Inflammatory macrophage treated with lipopolysaccharide for 1 hour (primary cell): ENCODE measurements at regions not wholly inside any gene's neighbourhood (a gene's known extent, or its start where the extent isn't known, plus 50 kb on each side); places are given as distances from the start of the nearest gene placed in this dataset.
"Not testable (repeated sequence)": the region's sequence is repeated elsewhere in the genome, so short reads cannot be mapped to it uniquely, and the experiment has no call there.

Source experiments
- DNase-seq, 2 donors: peaks; one replicate each; pipeline ENCODE4 v3.0.0-alpha.2; 2020 to 2022

DNA sequence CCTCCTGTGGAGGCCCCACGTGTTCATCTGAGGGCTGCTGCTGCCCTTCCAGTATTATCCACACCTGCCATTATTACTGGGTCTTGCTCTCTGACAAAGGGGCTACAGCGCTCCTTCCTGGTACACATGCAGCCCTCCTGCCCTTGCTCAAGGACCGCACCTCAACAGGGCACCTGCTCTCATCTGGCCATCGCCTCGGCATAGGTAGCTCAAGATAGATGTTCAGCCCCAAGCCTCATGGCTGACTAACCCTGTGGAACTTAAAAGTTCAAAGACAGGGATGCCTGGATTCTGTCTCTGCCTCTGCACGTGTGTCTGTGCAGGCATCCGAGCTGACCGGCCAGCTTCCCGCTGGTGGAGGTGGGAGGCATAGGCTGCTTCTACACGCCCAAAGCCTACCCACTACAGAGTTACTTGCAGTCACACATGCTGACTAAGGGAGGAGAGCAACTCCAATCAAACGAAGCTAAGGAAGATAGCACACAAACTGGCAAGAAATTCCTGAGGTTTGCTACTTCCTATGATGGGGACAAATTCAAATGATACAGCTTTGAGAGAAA lies 152.5 kb upstream of the ATP10A start:
- no peak for DNase-seq

DNA sequence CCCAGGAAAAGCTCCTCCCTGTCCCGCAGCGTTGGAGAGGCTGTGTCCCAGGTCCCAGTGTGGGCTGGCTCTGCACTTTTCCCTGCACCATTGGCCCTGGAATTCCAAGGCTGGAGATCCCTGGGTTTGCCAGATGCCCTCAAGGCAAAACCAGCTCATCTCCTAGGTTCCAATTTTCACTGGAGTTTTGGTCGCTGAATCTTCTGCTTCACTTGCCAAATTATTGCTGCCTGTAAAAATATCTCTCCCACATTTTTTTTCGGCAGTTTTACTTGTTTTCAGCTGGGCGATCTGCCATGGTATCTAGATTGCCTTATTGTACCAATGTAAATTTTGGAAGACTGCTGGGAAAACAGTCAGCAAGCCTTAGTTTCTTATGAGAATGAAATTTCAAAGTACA lies 150.9 kb upstream of the ATP10A start:
- DNase-seq, result no peak

DNA sequence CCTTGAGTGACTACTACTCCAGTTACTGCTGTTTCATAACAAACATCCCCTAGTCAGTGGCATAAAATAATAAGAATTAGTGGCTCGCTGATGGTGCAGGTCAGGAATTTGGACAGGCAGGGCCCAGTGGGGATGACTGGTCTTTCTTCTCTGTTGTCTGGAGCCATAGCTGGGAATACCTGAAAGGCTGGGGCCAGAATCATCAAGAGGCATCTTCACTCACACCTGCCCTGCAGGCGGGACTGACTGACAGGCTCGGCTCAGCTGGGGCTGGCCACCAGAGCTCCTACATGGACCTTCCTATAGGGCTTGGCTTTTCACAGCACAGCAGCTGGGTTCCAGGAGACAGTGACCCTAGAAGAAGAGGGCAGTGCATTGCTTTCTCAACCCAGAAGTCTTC lies 148.8 kb upstream of the ATP10A start:
- no peak for DNase-seq

DNA sequence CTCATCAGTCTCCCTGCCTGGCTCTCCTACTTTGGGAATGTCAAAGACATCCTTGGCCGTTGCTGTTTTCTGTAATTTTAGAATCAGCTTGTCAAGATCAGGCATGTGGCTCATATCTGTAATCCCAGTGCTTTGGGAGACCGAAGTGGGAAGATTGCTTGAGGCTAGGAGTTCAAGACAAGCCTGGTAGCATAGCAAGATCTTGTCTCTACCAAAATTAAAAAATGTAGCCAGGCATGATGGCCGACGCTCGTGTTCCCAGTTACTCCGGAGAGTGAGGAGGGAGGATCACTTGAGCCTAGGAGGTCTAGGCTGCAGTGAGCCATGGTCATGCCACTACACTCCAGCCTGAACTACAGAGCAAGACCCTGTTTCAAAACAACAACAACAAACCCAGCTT lies 144.0 kb upstream of the ATP10A start:
- DNase-seq, result no peak

DNA sequence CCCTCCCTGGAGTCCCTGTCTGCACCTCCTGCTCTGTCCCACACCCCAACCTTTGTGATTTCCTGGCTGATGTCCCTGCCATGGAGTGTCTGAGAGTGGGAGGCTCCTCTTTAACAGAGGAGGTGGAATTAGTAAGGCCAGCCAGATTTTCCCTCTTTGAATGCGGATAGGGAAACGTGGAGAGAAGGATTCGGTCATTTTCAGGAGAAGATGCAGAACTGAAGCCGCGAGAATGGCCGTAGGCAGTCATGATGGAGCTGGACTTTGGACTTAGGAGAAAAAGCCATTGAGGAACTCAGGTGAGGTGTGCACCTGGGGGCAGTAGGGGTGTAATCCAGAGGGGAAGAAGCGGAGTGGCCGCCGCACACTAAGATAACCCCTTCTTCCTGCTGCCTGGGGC lies 138.1 kb upstream of the ATP10A start:
- DNase-seq, result no peak

DNA sequence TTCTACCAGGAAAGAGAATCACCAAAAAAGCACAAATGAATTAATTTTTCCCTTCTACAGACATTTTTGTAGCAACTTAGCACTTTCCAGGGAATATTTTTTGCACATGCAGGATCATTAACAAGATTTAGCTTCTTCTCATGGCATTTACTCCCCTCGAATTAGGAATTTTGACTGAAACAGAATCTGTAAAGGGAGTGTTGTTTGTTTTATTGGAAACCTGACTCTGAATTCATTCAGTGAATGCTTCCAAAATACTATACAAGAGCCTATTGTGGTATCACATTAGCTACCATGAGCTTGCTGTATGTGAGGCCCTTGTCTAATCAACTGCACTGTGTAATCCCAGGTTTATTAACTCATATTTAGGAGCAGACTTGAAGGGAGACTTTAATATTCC lies 130.4 kb upstream of the ATP10A start:
- DNase-seq, result no peak

DNA sequence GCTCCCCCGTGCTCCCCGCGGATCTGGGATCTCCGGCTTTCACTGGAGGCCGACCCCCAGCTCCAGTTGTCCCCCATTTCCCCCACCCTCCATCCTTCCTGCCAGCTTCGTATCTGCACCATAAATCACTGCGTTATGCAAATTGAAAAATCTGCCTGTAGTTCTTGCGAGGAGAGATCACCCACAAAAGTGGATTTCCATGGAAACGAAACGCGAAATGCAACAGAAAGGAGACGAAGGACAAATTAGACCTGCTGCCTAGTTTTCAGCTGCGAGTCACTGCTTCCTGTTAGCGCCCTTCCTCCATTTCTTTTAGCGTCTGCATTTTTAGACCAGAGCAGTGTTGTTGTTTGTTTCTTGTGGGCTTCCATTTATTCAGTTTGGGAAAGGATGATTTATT lies 127.1 kb upstream of the ATP10A start:
- DNase-seq, result no peak

DNA sequence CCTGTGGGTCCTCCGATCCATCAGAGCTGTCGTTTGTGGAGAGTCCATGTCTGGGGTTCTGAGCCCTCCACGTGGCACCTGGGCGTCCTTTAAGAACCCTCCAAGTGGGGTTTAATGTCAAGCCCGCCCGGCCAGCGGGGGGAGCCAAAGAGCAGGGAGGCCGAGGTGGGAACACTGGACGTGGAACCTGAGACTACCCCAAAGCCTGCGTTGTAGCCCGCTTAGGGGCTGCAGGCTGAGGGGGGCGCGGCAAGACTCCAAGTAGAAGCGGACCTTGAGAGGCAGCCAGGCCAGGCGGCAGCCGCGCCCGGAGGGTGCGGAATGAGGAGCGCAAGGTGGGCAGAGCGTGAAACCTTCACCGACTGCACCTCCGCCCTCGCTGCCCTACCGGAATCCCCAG lies 126.2 kb upstream of the ATP10A start:
- DNase-seq, result no peak

DNA sequence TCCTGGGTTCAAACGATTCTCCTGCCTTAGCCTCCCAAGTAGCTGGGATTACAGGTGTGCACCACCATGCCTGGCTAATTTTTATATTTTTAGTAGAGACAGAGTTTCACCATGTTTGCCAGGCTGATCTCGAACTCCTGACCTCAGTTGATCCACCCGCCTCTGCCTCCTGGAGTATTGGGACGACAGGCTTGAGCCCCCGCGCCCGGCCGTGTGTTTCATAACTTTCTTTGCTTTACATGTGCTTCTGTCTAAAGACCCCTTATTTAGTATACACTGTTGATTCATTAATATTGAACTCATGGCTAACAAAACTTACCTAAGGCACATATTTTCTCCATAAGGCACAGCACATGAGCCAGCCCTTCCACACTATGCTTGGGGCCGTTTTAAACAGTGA lies 125.6 kb upstream of the ATP10A start:
- DNase-seq, result not testable (repeated sequence)

DNA sequence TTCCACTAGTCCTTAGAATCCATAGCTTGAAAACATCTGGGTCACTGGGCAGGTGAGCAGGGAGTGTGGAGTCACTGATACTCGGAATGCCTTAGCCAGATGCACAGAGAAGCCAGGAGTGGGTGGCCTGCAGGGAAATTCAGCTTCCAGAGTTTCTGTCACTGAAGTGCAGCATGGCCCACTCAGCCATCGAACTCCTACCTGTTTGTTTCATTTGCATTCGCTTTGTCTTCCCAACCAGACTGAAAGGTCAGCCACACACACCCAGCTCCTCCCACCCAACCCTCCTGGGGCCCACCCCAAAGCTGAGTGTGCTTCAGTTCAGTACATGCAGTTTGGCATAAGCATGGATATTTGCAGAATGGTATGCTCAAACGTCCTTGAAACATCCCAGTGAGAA lies 124.5 kb upstream of the ATP10A start:
- no peak for DNase-seq

DNA sequence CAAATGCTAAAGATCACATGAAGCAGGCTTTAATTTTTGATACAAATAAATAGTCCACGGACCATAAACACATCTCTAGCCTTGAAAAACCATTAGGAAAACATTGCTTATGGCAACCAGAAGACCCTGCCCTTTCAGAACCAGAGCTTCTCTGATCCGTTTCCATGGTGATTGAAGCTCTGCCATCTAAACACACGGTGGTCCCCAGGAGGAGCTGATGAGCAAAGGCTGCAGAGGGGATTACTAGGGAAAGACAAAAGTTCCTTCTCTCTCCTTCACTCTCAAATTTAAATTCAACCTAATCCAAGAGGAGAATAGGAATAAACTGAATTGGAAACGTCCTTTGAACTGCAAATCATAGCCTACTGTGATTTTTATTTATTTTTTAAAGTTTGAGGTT lies 122.0 kb upstream of the ATP10A start:
- DNase-seq, result no peak

DNA sequence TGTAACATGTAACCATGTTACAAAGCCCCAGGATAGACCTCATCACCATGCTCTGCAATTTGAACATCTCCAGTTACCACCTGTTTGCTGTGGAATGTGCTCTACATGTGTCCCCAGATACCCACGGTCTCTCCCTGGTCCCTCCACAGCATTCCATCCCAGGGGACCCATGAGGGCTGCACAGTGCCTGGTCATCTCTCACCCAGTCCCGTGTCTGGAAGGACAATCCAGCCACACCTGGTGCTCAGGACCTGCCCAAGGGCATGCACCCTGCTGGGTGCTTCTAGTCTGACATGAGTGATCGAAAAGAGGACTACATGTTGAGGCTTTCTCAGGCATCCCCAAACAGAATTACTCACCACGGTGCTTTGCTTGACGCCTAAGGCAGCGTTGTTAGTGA lies 119.6 kb upstream of the ATP10A start:
- no peak for DNase-seq

DNA sequence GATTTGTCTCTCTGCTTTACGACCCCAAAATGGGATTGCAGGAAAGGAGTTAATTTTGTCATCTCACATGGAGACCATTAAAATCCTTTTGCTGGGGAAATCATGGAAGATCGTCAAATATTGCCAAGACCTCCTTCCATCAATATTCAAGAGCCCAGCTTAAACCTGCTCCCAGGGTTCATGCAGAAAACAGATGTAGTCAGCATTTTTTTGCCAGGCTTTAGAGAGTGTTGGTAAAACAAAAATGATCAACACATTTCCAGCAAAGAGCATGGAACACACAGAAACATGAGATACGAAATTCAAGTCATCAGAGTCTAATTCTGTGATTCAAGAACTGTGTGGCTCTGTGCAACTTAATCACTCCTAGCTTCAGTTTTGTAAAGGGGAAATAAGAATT lies 118.0 kb upstream of the ATP10A start:
- no peak for DNase-seq

DNA sequence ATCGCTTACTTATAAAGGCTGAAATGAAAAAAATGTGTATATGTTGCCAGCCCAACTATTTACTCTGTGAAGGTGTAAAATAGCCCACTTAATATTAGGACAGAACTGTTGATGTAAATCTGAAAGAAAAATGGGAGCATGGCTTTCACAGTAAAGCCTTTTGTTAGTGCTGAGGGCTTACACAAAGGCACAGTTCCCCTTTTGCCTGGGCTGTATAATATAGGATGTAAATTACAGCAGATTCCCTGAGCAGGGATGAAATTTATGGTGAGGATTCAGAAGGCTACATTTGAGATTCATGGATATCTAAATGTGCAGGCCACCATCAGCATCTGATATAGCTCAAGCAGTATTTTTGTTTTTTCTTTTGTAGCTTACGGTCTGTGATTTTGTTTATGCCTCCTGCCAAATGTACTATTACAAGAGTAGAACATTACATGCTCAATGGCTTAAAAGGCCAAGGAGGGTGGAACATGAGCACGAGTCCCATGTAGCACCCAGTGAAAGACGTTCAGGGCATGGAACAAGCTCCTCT lies 109.1 kb upstream of the ATP10A start:
- DNase-seq, result no peak

DNA sequence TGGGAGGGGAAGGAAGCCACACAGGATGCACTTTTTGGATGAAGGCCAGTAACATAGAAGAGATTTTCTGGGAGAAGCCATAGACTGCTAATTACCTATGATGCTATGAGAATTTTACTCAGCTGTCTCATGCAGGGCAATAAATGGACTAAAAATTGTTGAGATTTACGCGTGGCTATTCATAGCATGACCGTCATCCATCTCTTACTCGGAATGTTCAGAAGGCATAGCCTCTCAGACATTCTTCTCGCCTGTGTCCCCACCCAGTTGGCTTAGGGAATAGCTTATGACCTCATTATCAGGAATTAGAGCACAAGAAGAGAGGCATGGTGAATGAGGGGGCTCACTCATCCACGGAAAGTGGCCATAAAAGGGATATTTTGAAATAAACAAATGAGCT lies 107.9 kb upstream of the ATP10A start:
- DNase-seq, result no peak

DNA sequence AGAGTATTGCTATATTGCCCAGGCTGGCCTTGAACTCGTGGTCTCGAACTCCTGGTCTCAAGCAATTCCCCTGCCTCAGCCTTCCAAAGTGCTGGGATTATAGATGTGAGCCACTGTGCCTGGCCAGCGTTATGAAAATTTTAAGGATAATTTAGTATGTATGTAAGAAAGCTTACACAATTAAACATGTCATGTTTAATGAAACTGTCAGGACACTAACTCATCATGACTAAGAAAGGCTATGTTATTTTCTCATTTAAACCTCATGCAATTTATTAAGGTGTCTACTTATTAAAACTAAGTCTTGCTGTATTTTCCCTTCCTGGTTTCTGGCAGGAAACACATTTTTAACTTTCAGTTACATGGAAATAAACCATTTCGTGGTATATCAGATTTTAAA lies 106.8 kb upstream of the ATP10A start:
- no peak for DNase-seq

DNA sequence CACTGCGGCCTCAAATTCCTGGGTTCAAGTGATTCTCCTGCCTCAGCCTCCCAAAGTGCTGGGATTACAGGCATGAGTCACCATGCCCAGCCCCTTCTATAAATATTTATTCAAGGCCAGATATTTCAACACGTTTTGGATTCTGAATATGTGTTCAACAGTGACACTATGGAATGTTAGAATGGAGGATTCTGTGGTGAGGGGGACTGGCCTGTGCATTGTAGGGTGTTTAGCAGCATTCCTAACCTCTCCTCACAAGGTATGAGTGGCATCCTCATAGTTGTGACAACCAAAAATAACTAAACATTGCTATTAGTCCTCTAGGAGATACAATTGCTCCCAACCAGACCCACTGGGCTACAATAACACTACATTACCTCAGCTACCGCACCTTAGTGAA lies 104.0 kb upstream of the ATP10A start:
- DNase-seq, result no peak

DNA sequence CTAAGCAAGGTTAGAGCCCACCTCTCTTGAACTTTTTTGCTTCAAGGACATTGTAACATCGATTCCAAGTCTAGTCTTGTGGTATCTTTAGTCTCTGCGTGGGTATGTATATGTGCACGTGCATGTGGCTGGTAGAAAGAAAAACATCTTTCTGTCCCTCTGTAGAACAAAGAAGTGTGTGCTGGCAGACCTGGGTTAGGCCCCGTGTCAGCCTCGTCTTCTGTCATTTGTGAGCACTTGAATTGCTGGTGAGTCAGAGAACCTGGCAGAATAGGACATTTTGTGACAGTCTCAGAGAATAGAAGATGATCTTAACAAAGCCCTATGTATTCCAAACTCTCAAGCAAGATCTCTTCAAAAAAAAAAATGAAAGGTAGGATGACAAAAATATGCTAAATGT lies 102.2 kb upstream of the ATP10A start:
- no peak for DNase-seq

DNA sequence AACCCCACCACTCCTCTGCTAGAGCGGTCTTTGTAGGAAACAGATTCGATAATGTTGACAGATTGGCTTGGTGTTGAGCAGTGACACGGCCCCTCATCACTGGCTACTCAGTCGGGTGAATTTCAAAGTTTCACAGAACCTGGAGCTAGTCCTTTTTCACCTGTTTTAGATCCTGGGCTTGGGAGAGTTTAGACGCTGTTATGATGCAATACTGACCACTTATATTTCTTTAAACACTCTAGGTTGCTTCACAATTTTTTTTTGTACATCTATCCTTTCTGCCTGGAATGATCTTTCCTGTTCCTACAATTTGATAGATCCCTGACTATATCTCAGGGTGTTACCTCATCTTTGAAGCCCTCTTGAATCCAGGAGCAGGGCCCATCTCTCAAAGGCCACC lies 97.1 kb upstream of the ATP10A start:
- no peak for DNase-seq

DNA sequence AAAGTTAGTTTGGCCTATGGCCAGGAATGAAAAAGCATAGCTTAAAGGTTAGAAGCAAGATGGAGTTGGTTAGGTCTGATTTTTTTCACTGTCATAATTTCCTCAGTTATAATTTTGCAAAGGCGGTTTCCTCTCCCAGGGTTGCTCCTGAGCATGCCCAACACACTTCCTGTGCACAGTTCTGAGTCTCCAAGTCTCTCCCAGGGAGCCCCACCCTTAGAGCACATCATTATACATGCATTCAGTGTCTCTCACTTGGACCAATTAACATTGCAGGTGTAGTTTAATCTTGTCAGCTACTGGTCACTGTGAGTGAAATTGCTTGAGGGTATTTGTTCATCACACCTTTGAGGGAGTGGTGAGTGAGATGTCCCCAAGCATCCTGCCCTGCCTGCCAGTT lies 96.0 kb upstream of the ATP10A start:
- no peak for DNase-seq

DNA sequence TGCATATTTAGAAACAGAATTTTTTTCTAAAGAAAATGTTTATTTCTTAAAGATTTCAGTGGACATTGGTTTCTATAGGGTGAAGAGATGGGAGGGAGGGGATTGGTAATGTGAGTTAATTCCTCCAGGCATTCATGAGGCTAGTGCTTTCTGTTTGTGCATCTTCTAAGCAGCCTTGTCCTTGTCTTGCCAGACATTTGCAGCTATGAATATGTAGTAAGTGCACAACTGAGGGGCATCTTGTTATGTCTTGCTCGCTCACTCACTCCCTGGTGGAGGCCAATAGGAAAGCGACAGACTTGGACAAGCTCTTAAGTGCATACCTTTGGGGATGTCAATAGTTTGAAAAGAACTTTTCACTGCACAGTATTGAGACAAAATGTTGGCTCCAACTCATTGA lies 92.5 kb upstream of the ATP10A start:
- DNase-seq, result no peak

DNA sequence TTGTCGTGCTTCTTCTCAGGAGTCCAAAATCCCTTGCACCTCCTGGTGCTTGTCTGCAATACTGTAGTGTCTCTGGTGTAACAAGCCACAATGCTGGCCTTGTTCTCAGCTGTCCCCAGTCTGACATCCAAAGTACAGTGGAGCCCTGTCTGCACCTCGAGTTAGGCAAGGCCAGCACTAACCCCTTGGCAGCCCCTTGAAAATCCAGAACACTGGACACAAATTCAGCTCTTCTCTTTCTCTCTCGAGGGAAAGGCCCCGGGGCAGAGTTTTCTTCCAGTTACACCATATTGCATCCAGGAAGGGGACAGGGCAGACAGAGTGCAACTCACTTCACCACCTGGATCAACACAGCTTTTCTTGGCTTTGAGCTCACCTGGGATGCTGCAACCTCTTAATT lies 91.3 kb upstream of the ATP10A start:
- no peak for DNase-seq

DNA sequence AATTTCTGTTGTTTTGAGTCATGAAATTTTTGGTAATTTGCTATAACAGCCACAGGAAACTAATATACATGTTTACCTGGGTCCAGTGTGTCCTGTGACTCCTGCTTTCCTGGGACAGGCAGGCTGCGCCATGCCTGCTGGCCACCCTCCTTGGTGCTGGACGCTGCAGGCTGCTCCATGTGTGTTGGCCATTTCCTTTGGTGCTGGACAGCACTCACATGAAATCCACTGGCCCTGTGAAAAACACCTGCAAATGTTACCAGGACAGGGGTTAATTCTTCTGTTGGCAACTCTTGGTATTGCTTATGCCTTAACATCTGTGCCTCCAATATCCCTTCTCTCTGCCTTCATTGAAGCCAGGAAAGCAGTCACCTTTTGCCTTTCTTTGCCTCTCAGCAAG lies 86.9 kb upstream of the ATP10A start:
- no peak for DNase-seq

DNA sequence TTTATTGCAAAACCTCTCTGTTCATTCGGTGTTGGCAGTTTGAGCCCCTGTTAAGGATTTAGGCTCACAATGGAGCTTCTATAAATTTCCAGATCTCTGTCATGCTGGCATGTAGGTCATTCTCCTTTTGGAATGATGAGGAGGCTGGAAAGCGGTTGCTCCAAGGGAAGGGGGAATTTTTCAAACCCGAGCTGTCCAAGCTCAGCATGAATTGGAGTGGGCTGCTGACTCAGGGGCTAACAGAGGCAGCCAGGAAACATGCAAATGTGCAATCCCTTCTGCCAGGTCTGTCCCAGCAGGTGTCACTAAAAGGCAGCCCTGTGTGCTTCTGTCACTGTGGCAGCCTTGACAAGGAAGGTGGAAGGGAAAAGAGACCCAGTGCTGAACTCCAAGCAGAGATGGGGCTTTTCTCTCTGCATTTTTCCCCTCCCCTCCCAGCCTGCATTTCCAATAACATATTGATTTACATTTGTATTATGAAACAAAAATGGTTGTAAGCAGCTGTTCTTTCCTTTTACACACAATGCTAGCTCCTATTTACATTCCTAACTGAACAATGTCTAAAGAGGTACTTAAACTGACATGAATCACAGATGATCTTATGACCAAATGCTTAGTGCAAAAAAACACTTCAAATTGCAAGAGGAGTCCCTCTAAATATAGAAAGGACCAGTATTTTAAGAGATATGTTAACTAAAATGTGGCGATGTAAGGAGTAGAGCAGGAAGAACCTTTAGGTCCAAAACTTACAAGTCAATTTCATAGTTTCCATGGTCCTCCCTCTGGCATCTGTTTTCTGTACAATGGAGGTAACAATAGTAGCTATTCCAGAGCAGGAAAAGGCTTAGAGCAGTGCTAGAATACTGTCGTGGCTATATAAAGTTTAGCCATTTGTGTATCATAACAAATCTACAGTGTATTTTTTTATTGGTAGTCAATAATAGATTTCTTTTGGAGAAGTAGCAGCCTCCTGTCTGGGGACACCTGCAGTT lies 84.5 kb upstream of the ATP10A start:
- DNase-seq, result no peak
